SK-N-SH (cell line): ENCODE measurements at regions not wholly inside any gene's neighbourhood (a gene's known extent, or its start where the extent isn't known, plus 50 kb on each side); places are given as distances from the start of the nearest gene placed in this dataset.

Experiments used
- CTCF ChIA-PET: fragments of 300-600, 350-600 bp; formaldehyde crosslinking; extraction: SDS; loops from one replicate; lab custom pipeline; 2021; lab: Yijun Ruan, JAX
- POLR2A ChIA-PET: fragments of 350-600 bp; sonication (Branson Sonifier 250); formaldehyde crosslinking; extraction: SDS; loops from one replicate; lab custom pipeline; 2020; ENCODE audit warnings: antibody characterized with exemption, inconsistent platforms; lab: Yijun Ruan, JAX
- DNase-seq: peaks from one replicate; pipeline ENCODE4 v3.0.0; 2012
- H2AFZ ChIP-seq: fragments of 200-600 bp; sonication (generic); 2 replicates; pipeline ENCODE4 v1.8.1; 2016; ENCODE audit warnings: antibody characterized with exemption, mild to moderate bottlenecking, low read depth
- H3F3A ChIP-seq: fragments of 200-600 bp; sonication (generic); replicated peaks from 2 replicates; pipeline ENCODE3; 2016; ENCODE audit warnings: antibody characterized with exemption, mild to moderate bottlenecking; ENCODE audit not compliant: insufficient read depth
- H3K27ac ChIP-seq, 2 experiments: fragments of 200-500 bp in 1 of 2; fragments of 200-600 bp in 1 of 2; sonication (Bioruptor generic) in 1 of 2; sonication (generic), shearing (Covaris generic) in 1 of 2; 2 replicates each; pipeline versions ENCODE4 v1.5.1 to v1.6.1; 2014 to 2016; ENCODE audit warnings: low read depth in 2 of 2, inconsistent platforms in 1 of 2, low read length in 1 of 2, mild to moderate bottlenecking in 1 of 2, mixed read lengths in 1 of 2
- H3K27me3 ChIP-seq: fragments of 200-600 bp; sonication (generic), shearing (Covaris generic); 2 replicates; pipeline ENCODE4 v1.6.1; 2016; ENCODE audit warnings: mixed run types; ENCODE audit not compliant: insufficient read depth
- H3K36me3 ChIP-seq, 2 experiments: fragments of 200-500 bp in 1 of 2; fragments of 200-600 bp in 1 of 2; sonication (Bioruptor generic) in 1 of 2; sonication (generic) in 1 of 2; replicated peaks in 1 of 2; 2 replicates each; pipeline versions ENCODE3 to v1.5.1; 2014 to 2016; ENCODE audit warnings: low read length in 1 of 2, mild to moderate bottlenecking in 1 of 2; ENCODE audit not compliant: insufficient read depth in 2 of 2, control insufficient read depth in 1 of 2
- H3K4me1 ChIP-seq, 2 experiments: fragments of 200-500 bp in 1 of 2; fragments of 200-600 bp in 1 of 2; sonication (Bioruptor generic) in 1 of 2; sonication (generic), shearing (Covaris generic) in 1 of 2; 2 replicates each; pipeline versions ENCODE4 v1.5.1 to v1.6.1; 2014 to 2016; ENCODE audit warnings: low read depth in 1 of 2, low read length in 1 of 2, mixed run types in 1 of 2; ENCODE audit not compliant: insufficient read depth in 2 of 2, control insufficient read depth in 1 of 2
- H3K4me2 ChIP-seq: fragments of 200-600 bp; sonication (generic), shearing (Covaris generic); 2 replicates; pipeline ENCODE4 v1.6.1; 2017; ENCODE audit warnings: mixed run types
- H3K4me3 ChIP-seq, 2 experiments: fragments of 200-500 bp in 1 of 2; fragments of 200-600 bp in 1 of 2; sonication (Bioruptor generic) in 1 of 2; sonication (generic), shearing (Covaris generic) in 1 of 2; 2 replicates each; pipeline versions ENCODE4 v1.5.1 to v1.8.1; 2014 to 2016; ENCODE audit warnings: low read depth in 2 of 2, inconsistent platforms in 1 of 2, low read length in 1 of 2, mild to moderate bottlenecking in 1 of 2, mixed read lengths in 1 of 2, moderate library complexity in 1 of 2
- H3K79me2 ChIP-seq: fragments of 200-600 bp; sonication (generic); 2 replicates; pipeline ENCODE4 v1.8.1; 2017; ENCODE audit warnings: mild to moderate bottlenecking; ENCODE audit not compliant: insufficient read depth
- H3K9ac ChIP-seq: fragments of 200-600 bp; sonication (generic); 2 replicates; pipeline ENCODE4 v1.6.1; 2017; ENCODE audit warnings: mixed run types
- H3K9me2 ChIP-seq: fragments of 200-600 bp; sonication (generic); 2 replicates; pipeline ENCODE4 v1.6.1; 2017; ENCODE audit warnings: mixed run types
- H3K9me3 ChIP-seq: fragments of 200-600 bp; sonication (generic); 2 replicates; pipeline ENCODE4 v1.6.1; 2017; ENCODE audit warnings: mixed run types, mild to moderate bottlenecking, moderate library complexity
- H4K20me1 ChIP-seq: fragments of 200-600 bp; sonication (generic); 2 replicates; pipeline ENCODE4 v1.6.1; 2017; ENCODE audit warnings: mild to moderate bottlenecking, mixed run types; ENCODE audit not compliant: insufficient read depth
- ELF1 ChIP-seq: IDR thresholded peaks from 2 replicates; pipeline ENCODE4 v1.4.0; 2012
- EZH2phosphoT487 ChIP-seq: fragments of 200-600 bp; sonication (generic); IDR thresholded peaks from 2 replicates; pipeline ENCODE4 v1.6.1; 2017; ENCODE audit warnings: low read depth, mixed run types, mild to moderate bottlenecking, antibody characterized with exemption, moderate library complexity, borderline replicate concordance
- FOSL2 ChIP-seq: IDR thresholded peaks from 2 replicates; pipeline ENCODE4 v1.4.0; 2012; ENCODE audit warnings: low read depth, mild to moderate bottlenecking, moderate library complexity, borderline replicate concordance
- GATA2 ChIP-seq: sonication (generic); formaldehyde crosslinking; IDR thresholded peaks from 2 replicates; pipeline ENCODE4 v1.5.0; 2020; ENCODE audit warnings: mild to moderate bottlenecking, missing genetic modification reagents
- JUND ChIP-seq: IDR thresholded peaks from 2 replicates; pipeline ENCODE4 v1.4.0; 2012
- MAX ChIP-seq: IDR thresholded peaks from 2 replicates; pipeline ENCODE4 v1.4.0; 2012; ENCODE audit warnings: low read depth
- MEF2A ChIP-seq: IDR thresholded peaks from 2 replicates; pipeline ENCODE4 v1.4.0; 2012; ENCODE audit warnings: low read depth, borderline replicate concordance
- NFIC ChIP-seq: IDR thresholded peaks from 2 replicates; pipeline ENCODE4 v1.4.0; 2012; ENCODE audit warnings: borderline replicate concordance
- NRF1 ChIP-seq: IDR thresholded peaks from 2 replicates; pipeline ENCODE4 v1.6.1; 2012; ENCODE audit warnings: low read depth, mild to moderate bottlenecking, low read length
- POLR2AphosphoS5 ChIP-seq: IDR thresholded peaks from 2 replicates; pipeline ENCODE4 v1.6.1; 2012; ENCODE audit warnings: low read depth, low read length
- RAD21 ChIP-seq: IDR thresholded peaks from 2 replicates; pipeline ENCODE4 v1.6.1; 2012; ENCODE audit warnings: mild to moderate bottlenecking, low read length
- RCOR1 ChIP-seq: fragments of 150-350 bp; IDR thresholded peaks from 2 replicates; pipeline ENCODE4 v1.6.1; 2017; ENCODE audit warnings: antibody characterized with exemption, low read length
- RXRA ChIP-seq: IDR thresholded peaks from 2 replicates; pipeline ENCODE4 v1.4.0; 2012; ENCODE audit warnings: low read depth, mild to moderate bottlenecking, borderline replicate concordance
- SIN3A ChIP-seq: IDR thresholded peaks from 2 replicates; pipeline ENCODE4 v1.6.1; 2012; ENCODE audit warnings: low read depth, mild to moderate bottlenecking, low read length, moderate library complexity, borderline replicate concordance
- TAF1 ChIP-seq: IDR thresholded peaks from 2 replicates; pipeline ENCODE4 v1.6.1; 2012; ENCODE audit warnings: low read depth, mild to moderate bottlenecking, low read length, moderate library complexity, borderline replicate concordance
- TCF12 ChIP-seq: IDR thresholded peaks from 2 replicates; pipeline ENCODE4 v1.4.0; 2012
- USF2 ChIP-seq: fragments of 150-350 bp; IDR thresholded peaks from 2 replicates; pipeline ENCODE4 v1.6.1; 2017; ENCODE audit warnings: antibody characterized with exemption, low read length, low read depth, borderline replicate concordance
- YY1 ChIP-seq: IDR thresholded peaks from 2 replicates; pipeline ENCODE4 v1.4.0; 2012; ENCODE audit warnings: low read depth, mild to moderate bottlenecking
- WGBS: methylation state at CpG from one replicate; pipeline ENCODE4 v1.1.6; 2017; ENCODE audit warnings: low lambda C conversion rate; 5-methylcytosine and 5-hydroxymethylcytosine counted together
- TF ChIP-seq, protein P1 (sequence below): IDR thresholded peaks from 2 replicates; pipeline ENCODE4 v1.4.0; 2012; ENCODE audit warnings: low read depth, borderline replicate concordance
- TF ChIP-seq, protein P2 (sequence below): fragments of 150-350 bp; IDR thresholded peaks from 2 replicates; pipeline ENCODE4 v1.6.1; 2016; ENCODE audit warnings: mild to moderate bottlenecking, low read depth, low read length

- no peak for DNase-seq
- H3K36me3 ChIP-seq: no peaks in the 10 kb centered on the region
- no peaks in the 10 kb centered on the region for H3K9me2 ChIP-seq
- H3K9ac ChIP-seq: no peak overlapping the region
- TF ChIP-seq EZH2phosphoT487 (no peak), NRF1 (no peak), POLR2AphosphoS5 (no peak), JUND (no peak), YY1 (no peak), MAX (no peak), GATA2 (CRISPR knock-in tag) (no peak), USF2 (no peak), RAD21 (no peak), SIN3A (no peak), RCOR1 (no peak), TCF12 (no peak), ELF1 (no peak), NFIC (no peak), RXRA (no peak), TAF1 (no peak), MEF2A (no peak), FOSL2 (no peak)
- TF ChIP-seq, protein P1, sequence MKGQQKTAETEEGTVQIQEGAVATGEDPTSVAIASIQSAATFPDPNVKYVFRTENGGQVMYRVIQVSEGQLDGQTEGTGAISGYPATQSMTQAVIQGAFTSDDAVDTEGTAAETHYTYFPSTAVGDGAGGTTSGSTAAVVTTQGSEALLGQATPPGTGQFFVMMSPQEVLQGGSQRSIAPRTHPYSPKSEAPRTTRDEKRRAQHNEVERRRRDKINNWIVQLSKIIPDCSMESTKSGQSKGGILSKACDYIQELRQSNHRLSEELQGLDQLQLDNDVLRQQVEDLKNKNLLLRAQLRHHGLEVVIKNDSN: no peak
- TF ChIP-seq, protein P2, sequence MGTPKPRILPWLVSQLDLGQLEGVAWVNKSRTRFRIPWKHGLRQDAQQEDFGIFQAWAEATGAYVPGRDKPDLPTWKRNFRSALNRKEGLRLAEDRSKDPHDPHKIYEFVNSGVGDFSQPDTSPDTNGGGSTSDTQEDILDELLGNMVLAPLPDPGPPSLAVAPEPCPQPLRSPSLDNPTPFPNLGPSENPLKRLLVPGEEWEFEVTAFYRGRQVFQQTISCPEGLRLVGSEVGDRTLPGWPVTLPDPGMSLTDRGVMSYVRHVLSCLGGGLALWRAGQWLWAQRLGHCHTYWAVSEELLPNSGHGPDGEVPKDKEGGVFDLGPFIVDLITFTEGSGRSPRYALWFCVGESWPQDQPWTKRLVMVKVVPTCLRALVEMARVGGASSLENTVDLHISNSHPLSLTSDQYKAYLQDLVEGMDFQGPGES: no peak
- TF ChIP-seq, all 33 proteins: peak for 0
- 67% methylated on average over 11 of the region's 11 CpGs for WGBS
- Histone ChIP-seq H3K27me3 (no peaks in the 10 kb centered on the region; the same call in 1 of the 2 replicates), H3K27ac (no peak overlapping the region), H3K79me2 (no peaks in the 10 kb centered on the region), H3K4me3 (no peak overlapping the region), H3K9me3 (no peaks in the 10 kb centered on the region), H2AFZ (no peak overlapping the region), H4K20me1 (no peaks in the 10 kb centered on the region), H3K4me1 (no peaks in the 10 kb centered on the region), H3F3A (no peaks in the 10 kb centered on the region), H3K4me2 (no peak overlapping the region)
- ChIA-PET POLR2A (no interaction called here), CTCF (interaction anchor here (1.4 to 3.0 kb wide), 3 partner anchors 9 to 195 kb away, joined by 4 to 14 read pairs (median 7); no protein-coding TSS in a partner anchor)
Measured at GRCh38 chr17:45656527-45657181, 127.5 kb upstream of the CRHR1 start.
